Esophagus squamous epithelium (tissue), 5 donors: ENCODE measurements at regions not wholly inside any gene's neighbourhood (a gene's known extent, or its start where the extent isn't known, plus 50 kb on each side); places are given as distances from the start of the nearest gene placed in this dataset.

Source experiments
- DNase-seq: peaks from one replicate; lab custom pipeline; 2025; lab: John Stamatoyannopoulos, UW
- H3K27ac ChIP-seq, 4 donors: fragments of 200-600 bp; sonication (generic); one replicate each; pipeline ENCODE4 v1.5.1; 2016 to 2019; ENCODE audit warnings: mild to moderate bottlenecking in 1 of 4
- H3K27me3 ChIP-seq, 4 donors: fragments of 200-600 bp; sonication (generic); 1 replicate in 3 of 4; 2 replicates in 1 of 4; pipeline versions ENCODE4 v1.5.1 to v1.6.0; 2017 to 2021; ENCODE audit warnings: antibody characterized with exemption in 1 of 4
- H3K36me3 ChIP-seq, 3 donors: fragments of 200-600 bp; sonication (generic); one replicate each; pipeline ENCODE4 v1.5.1; 2016 to 2019
- H3K4me1 ChIP-seq, 3 donors: fragments of 200-600 bp; sonication (generic); one replicate each; pipeline ENCODE4 v1.5.1; 2017 to 2019
- H3K4me3 ChIP-seq, 4 donors: fragments of 200-600 bp; sonication (generic); 1 replicate in 3 of 4; 2 replicates in 1 of 4; pipeline ENCODE4 v1.5.1; 2016 to 2019; ENCODE audit warnings: mild to moderate bottlenecking in 2 of 4, moderate library complexity in 1 of 4
- H3K9me3 ChIP-seq, 3 donors: fragments of 200-600 bp; sonication (generic); one replicate each; pipeline ENCODE4 v1.5.1; 2016 to 2019
- CTCF ChIP-seq, 6 experiments: fragments of 450-650 bp in 4 of 6; fragments of 200-600 bp in 2 of 6; sonication (generic) in 2 of 6; IDR thresholded peaks; one replicate each; pipeline ENCODE4 v1.5.1; 2016 to 2019; ENCODE audit warnings: antibody characterized with exemption in 6 of 6, mild to moderate bottlenecking in 4 of 6, moderate library complexity in 4 of 6
- POLR2A ChIP-seq, 4 donors: fragments of 450-650 bp; IDR thresholded peaks; one replicate each; pipeline ENCODE4 v1.6.1; 2017; ENCODE audit warnings: antibody characterized with exemption in 4 of 4, mild to moderate bottlenecking in 4 of 4, moderate library complexity in 3 of 4
- whole genome bisulfite sequencing, 2 donors: methylation state at CpG; one replicate each; pipeline ENCODE4 v1.1.5; 2018; 5-methylcytosine and 5-hydroxymethylcytosine counted together
- intact Hi-C: fragments of 100-400 bp; cut with DNase I; formaldehyde crosslinking; loops from one replicate; pipeline ENCODE4 v1.15.0; 2022
- donor health status: DM: yes; HTN: yes; CAD: no.

GRCh38 chr21:25369524-25370300 is 237.6 kb downstream of the MRPL39 start:
- H3K9me3 ChIP-seq, result no peaks in the 10 kb centered on the region
- DNase-seq, result no peak
- no peak overlapping the region for H3K4me3 ChIP-seq
- intact Hi-C loops, result no loop called here
- no peaks in the 10 kb centered on the region for H3K27me3 ChIP-seq
- no peaks in the 10 kb centered on the region for H3K36me3 ChIP-seq
- H3K27ac ChIP-seq, result no peak overlapping the region
- no peaks in the 10 kb centered on the region for H3K4me1 ChIP-seq
- TF ChIP-seq POLR2A (IDR thresholded peaks at IDR 0.05) (no peak), CTCF (IDR thresholded peaks at IDR 0.05) (no peak)
- WGBS, 2 donors, result 34 to 39% methylated on average over 4 of the region's 4 CpGs

- Histone ChIP-seq H3K36me3 (no peaks in the 10 kb centered on the region), H3K27me3 (no peaks in the 10 kb centered on the region), H3K27ac (no peak overlapping the region), H3K4me1 (no peaks in the 10 kb centered on the region), H3K9me3 (no peaks in the 10 kb centered on the region), H3K4me3 (no peak overlapping the region)
- intact Hi-C loops, result no loop called here
- TF ChIP-seq CTCF (IDR thresholded peaks at IDR 0.05), result no peak
- no peak for TF ChIP-seq POLR2A (IDR thresholded peaks at IDR 0.05)
- DNase-seq, result no peak
- 79 to 83% methylated on average over 7 of the region's 7 CpGs for WGBS, 2 donors
These were observed 238.8 kb downstream of the MRPL39 start for GRCh38 chr21:25368531-25368930.

- Histone ChIP-seq H3K4me1 (no peaks in the 10 kb centered on the region), H3K27me3 (no peaks in the 10 kb centered on the region), H3K27ac (no peak overlapping the region), H3K4me3 (no peak overlapping the region), H3K9me3 (no peaks in the 10 kb centered on the region), H3K36me3 (no peaks in the 10 kb centered on the region)
- TF ChIP-seq CTCF (IDR thresholded peaks at IDR 0.05) (no peak), POLR2A (IDR thresholded peaks at IDR 0.05) (no peak)
- DNase-seq, result no peak
- intact Hi-C loops, result no loop called here
- WGBS, 2 donors, result 47 to 59% methylated on average over 1 of the region's 1 CpG
These were observed 241.2 kb downstream of the MRPL39 start for GRCh38 chr21:25366116-25366515.

- Histone ChIP-seq H3K27ac (no peak overlapping the region), H3K36me3 (no peaks in the 10 kb centered on the region), H3K4me1 (no peaks in the 10 kb centered on the region), H3K9me3 (no peaks in the 10 kb centered on the region), H3K27me3 (no peaks in the 10 kb centered on the region), H3K4me3 (no peak overlapping the region)
- DNase-seq, result no peak
- 81 to 90% methylated on average over 13 to 14 of the region's 15 CpGs for WGBS, 2 donors
- TF ChIP-seq CTCF (IDR thresholded peaks at IDR 0.05), result no peak
- no peak for TF ChIP-seq POLR2A (IDR thresholded peaks at IDR 0.05)
- intact Hi-C loops, result no loop called here
These were observed 244.7 kb downstream of the MRPL39 start for GRCh38 chr21:25362375-25363267.

- no peak for DNase-seq
- no peak for TF ChIP-seq CTCF (IDR thresholded peaks at IDR 0.05)
- TF ChIP-seq POLR2A (IDR thresholded peaks at IDR 0.05), result no peak
- H3K27me3 ChIP-seq, result no peaks in the 10 kb centered on the region
- no peaks in the 10 kb centered on the region for H3K4me1 ChIP-seq
- no peaks in the 10 kb centered on the region for H3K36me3 ChIP-seq
- no peak overlapping the region for H3K4me3 ChIP-seq
- WGBS, 2 donors, result 90 to 92% methylated on average over 18 to 22 of the region's 28 CpGs
- no peak overlapping the region for H3K27ac ChIP-seq
- no peaks in the 10 kb centered on the region for H3K9me3 ChIP-seq
- intact Hi-C loops, result no loop called here
These were observed 245.5 kb downstream of the MRPL39 start for GRCh38 chr21:25361765-25362164.
